ENCODE measurements at regions not wholly inside any gene's neighbourhood (a gene's known extent, or its start where the extent isn't known, plus 50 kb on each side); places are given as distances from the start of the nearest gene placed in this dataset.

GRCh38 chr12:60345442-60345841, 749.6 kb downstream of the SLC16A7 start:
- TF ChIP-seq CTCF (optimal IDR thresholded peaks at IDR 0.05 in 1 of 3, IDR thresholded peaks at IDR 0.05 in 1 of 3, conservative IDR thresholded peaks at IDR 0.05 in 1 of 3; ENCODE audit: extremely low read depth in 1 of 3, insufficient read depth in 2 of 3, low read length in 3 of 3) = no peak
- no peak for TF ChIP-seq EZH2 (IDR thresholded peaks at IDR 0.05; ENCODE audit: low read length)
